GM21515 (cell line): ENCODE measurements at regions not wholly inside any gene's neighbourhood (a gene's known extent, or its start where the extent isn't known, plus 50 kb on each side); places are given as distances from the start of the nearest gene placed in this dataset.
"Not testable (repeated sequence)": the region's sequence is repeated elsewhere in the genome, so short reads cannot be mapped to it uniquely, and the experiment has no call there.

Experiments
- ATAC-seq: cut with Tn5 transposase; IDR thresholded peaks from one replicate; pipeline ENCODE4 v1.9.1; 2021; ENCODE audit not compliant: unreplicated experiment

DNA sequence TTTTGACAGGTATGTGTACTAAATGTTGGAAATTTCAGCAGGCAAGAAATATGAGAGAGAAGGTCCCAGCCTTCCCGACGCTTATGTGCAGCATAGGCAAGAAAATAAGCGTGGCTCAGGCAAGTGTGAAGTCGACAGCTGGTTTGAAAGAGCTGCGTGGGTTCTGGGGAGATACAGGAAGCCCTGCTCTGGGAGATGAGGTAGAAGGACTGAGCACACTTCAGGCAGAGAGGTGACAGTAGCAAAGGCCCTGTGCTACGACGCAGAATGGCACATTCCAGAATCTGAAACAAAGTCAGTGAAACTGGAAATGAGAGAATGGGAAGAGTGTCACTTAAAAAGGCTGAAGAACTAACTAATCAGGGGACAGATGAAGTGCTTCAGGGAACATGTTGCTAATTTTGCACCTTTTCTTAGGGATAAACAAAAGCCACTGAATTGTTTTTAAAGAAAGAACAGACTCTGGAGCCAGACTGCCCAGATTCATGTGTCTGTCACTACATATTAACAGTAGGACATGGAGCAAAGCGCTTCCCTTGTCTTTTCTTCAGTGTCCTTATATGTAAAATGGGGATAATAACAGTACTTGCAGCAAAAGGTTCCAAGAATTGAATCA, 160.1 kb downstream of the SPRY2 start:
- no peak for ATAC-seq

DNA sequence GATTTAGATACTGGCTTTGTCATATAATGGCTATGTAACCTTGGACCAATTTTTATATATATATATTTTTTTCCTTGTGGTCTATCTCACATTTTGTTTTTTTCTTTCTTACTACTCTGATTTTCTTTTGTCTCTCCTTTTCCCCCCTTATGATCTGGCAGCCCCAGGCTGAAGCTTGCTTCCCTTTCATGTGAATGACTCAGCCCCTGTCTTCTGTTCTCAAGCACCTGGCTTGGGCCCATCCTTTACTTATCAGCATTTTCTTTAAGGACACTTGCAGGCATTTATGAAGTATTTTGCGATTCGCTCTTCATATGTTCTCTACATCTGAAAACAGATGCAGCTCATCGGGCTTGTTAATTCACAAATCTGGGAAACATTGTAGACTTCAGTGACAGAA, 163.6 kb downstream of the SPRY2 start:
- no peak for ATAC-seq

DNA sequence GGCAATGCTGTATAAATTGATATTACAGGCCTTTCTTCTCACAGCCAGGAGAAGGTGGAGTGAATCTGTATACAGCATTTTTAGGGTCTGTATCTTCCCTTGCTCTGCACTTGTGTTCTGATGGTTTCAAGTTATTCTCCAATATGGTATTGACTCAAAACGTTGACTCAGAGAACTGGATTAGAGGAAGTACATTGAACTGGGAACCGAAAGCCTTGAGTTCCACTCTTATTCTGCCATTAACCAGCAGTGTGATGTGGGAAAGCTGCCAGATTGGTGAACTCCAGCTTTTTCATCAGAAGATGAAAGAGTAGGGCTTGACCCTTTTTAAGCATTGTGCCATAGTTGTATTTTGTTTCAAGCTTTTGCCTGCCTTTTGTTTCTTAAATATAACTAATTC, 167.7 kb downstream of the SPRY2 start:
- ATAC-seq, result no peak

DNA sequence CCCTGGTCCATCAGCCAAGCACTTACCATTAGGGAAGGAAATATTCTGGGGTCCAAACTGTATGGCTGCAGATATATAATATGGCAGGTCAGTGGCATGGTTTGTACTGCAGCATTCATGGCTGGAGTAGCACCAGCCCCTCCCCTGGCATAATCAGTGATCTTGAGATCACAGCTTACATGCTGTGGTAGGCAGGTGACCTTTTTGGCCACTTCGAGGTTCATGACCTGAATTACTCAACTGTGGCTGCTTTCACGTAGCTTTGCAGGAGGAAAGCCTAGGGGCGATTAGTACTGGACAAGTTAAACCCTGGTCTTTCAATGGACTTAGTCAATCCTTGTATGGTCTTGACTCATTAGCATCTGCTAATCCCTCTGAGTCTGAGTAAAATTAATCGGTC, 169.8 kb downstream of the SPRY2 start:
- ATAC-seq, result no peak

DNA sequence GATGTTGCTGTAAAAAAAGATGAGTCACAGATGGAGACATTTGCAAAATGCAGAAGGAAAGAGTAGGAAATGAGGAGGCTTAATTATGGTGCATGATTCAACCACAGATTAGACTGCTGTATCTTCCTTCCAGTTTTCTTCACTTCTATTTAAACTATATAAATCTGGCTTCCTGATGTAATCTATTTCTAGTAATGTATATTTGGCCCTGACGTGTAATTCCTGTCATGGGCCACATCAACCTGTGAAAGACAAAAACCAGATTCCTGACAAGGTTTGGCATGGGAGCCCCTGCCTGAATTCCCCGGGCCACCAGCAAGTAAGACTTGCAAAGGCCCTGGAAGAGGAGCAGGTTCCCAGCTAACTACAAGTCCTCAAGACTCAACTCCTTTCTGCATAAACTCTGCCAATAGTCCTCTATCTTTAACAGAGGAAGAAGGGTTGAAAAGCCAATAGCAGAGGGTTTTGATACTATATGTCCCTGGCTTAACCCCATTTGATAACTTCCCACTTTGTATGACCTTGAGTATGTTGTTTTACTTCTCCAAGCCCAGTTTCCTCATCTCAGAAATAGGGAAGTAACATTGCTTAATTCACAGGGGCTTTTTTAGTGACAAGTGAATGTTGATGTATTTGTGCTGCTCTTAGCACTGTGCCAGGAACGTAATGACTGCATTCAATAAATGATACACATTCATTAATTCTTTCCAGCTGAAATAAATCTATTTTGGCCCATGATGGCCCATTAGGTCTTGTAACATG, 172.7 kb downstream of the SPRY2 start:
- no peak for ATAC-seq

DNA sequence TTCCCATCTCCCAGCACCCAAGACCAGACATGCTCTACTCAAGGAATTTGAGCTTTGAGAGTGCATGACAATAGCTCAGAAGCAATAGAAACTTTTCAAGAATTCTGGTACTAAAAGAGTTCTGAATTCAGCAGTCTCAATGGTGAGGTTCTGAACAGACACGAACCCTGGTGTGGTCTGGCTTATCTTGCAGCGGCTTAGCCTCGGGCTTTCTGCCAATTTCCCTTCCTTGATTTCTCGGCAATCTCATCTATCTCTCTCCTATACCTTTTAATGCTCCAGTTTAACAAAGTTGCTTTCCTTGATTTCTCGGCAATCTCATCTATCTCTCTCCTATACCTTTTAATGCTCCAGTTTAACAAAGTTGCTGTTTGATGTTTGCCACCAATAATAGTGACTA, 174.6 kb downstream of the SPRY2 start:
- ATAC-seq, result no peak

DNA sequence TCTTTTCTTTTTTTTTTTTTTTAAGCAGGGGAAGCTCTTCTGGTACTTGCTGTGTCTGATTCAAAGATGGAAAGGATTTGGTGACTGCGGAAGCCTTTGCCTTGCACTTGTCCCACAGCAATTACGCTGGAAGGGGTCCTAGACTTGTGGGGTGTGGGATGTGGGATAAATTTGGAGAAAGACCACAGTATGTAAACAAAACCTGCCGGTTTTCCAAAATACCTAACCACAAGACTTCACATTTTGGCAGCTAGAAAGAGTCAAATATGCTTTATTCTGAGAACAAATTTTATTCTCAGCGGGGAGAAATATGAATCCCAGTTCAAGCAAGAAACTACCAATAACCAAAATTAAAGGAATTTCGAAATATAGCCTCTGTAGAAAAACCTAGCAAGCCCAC, 176.5 kb downstream of the SPRY2 start:
- no peak for ATAC-seq

DNA sequence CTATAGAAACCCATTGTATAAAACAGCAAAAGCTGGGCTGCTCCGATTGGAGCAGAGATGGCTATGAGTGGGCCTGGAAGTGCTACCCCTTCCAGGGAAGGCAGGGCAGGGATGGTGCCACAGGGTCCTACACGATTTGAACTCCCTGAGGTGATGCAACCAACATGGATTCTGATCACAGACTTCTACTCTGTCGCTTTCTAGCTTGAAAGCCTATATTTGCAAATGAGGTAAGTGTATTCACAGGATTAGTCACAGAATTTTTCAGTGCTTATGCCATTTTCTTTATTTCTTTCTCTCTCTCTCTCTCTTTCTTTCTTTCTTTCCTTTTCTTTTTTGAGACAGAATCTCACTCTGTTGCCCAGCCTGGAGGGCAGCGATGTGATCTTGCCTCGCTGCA, 179.0 kb downstream of the SPRY2 start:
- ATAC-seq, result no peak

DNA sequence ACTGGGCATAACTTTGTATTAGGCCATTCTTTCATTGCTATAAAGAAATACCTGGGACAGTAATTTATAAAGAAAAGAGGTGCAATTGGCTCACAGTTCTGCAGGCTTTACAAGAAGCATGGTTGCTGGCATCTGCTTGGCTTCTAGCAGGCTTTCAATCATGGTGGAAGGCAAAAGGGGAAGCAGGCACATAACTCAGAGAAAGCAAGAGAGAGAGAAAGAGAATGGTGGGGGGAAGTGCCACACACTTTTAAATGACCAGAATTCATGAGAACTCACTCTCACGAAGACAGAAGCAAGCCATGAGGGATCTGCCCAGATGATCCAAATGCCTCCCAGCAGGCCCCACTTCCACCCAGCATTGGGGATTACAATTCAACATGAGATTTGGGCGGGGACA, 179.7 kb downstream of the SPRY2 start:
- ATAC-seq, result no peak

DNA sequence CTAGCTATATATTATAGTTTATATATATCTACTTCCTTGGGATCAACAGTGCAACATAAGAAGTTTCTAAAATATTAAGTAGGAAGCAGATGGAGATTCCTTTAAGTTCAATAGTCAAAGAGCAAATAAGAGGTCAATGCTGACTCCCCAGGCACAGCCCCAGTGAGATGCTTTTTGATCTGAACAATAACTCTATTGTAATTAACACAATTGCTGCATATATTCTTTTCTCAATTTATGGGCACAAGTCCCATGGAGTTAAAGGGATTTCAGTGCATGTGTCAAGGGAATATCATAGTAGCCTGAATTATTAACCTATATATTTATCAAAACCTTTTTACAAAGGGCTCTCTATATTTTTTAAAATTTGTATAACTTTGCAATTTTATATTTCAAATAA, 180.8 kb downstream of the SPRY2 start:
- no peak for ATAC-seq

DNA sequence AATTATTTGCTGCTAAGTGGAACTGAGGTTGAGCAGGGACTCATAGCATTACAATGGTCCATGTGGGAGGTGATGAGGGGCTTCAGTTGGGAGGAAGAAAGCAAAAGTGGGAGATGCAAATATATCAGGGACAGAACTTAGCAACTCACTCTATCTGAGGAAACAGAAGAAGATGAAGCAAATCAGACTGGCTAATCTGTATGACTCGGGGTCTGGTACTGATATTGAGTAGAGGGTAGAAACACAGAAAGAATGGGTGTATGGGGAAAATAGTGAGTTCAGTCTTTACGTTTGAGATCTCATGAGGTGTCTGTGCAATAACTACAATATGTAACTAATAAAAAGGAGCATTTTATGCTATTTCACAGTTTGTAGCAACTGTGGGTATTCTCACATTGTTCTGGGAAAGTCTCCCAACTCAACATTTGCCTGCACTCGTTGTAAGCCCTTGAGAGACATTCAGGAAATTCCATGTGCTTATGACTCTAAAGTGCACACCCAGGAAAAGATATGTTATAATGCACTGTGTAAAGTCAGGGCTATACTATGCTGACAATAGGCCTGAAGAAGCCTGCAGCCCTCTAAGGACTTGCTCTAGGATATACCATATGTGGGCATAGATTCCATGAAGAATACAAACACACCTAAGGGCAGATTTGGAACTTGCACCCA, 183.5 kb downstream of the SPRY2 start:
- ATAC-seq, result no peak

DNA sequence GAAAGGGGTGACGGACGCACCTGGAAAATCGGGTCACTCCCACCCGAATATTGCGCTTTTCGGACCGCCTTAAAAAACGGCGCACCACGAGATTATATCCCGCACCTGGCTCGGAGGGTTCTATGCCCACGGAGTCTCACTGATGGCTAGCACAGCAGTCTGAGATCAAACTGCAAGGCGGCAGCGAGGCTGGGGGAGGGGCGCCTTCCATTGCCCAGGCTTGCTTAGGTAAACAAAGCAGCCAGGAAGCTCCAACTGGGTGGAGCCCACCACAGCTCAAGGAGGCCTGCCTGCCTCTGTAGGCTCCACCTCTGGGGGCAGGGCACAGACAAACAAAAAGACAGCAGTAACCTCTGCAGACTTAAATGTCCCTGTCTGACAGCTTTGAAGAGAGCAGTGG, 188.8 kb downstream of the SPRY2 start:
- ATAC-seq, result not testable (repeated sequence)

DNA sequence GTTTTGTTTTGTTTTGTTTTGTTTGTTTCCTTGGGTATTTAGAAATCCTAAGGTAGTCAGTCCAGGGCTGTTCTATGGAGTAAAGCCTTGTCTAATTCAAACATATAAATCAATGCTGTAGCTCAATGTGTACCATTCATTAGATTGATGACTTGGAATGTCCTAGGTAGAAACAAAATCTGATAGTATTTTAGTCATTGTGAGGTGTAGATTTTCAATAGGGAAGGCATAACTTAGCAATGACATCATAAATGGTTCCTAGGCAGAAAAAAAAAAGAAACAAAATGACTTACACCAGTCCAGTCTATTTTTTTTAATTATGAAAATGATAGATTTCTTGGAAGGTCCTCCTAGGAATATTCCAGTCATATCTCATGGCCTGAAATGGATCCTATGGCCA, 189.9 kb downstream of the SPRY2 start:
- ATAC-seq, result no peak

DNA sequence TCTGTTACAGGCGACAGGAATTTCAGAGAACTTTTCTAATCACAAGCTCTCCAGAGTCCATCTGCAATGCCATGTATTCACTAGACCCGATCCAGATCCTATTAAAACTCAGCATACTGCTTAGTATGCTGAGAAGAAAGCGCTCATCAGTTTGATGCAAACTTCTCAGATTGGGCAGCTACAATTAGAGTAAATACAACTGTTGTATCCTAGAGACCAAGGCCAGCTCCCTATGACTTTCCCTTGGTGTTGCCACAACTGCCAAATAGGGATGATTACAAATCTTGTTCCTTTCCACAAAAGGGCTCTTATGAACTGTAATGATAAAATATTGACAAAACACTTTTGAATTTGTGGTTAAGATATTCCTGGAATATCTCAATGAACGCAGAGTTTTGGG, 191.2 kb downstream of the SPRY2 start:
- ATAC-seq, result no peak

DNA sequence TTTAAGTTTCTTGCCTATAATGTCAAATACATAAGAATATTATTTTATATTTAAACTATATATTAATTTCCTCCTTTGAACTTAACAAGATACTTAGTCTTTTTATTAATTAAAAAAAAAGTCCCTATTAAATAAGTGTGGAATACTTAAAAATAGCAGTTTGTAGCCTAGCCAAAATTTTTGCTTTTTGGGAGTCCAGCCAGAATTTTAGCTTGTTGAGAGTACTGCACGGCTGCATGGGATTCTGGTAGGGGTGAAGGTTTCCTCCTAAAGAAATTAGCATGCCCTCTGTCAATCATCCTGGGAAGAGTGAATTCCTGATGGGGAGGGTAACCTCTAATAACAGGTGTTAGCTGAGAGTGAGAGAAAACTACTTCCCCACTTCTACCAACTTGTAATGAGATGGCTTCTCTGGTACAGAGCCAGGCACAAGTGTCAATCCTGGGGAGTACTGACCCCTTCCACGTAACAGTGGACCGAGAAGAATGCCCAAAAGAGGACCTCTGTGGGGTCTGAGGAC, 195.7 kb downstream of the SPRY2 start:
- no peak for ATAC-seq

DNA sequence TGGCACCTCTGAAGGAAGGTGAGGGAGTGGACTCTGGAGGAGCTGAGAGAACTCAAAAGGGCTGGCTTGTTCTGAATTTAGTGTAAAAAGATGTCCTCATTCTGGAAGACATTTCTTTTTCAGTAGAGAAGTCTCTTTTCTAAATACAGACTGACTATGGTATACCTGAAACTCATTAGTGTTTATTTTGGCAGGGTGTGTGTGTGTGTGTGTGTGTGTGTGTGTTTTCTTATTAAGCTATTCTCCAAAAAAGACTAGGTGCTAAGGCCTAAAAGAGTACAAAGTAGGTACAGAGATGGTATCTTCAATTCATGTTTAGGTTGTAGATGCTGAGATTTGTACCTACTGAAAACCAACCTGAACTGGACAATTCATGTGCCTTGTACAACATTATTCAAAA, 196.4 kb downstream of the SPRY2 start:
- ATAC-seq, result no peak

DNA sequence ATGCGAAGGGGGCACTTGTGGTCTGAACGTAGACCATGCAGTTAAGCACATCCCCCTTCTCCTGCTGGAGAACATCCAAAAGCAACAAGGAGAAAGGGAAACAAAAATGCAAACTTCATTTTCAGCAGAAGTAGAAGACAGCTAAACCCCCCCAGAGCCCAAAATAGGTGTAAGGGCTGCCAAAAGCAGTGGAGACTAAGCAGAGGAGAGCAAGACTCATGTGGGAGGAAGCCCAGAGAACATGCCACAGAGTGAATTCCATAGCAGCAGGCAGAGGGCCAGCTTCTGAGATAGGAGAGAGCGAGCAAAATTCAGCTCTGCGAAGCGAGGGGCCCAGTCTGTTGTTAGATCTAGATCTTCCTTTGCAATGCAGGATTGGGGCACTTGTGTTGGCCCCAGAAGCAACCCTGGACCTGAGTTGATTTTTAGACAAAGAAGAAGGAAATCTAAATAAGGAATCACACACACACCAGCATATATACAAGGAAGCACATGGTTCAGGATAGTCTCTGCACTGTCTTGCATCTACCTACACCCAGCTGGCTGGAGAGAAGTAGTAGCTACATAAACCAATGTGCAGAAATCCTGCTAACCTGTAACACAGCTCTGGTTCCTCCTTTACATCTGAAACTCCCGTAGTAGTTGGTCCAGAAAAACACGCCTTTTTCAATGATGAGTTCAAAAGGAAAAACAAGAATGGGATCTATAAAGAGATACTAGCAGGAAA, 199.6 kb downstream of the SPRY2 start:
- ATAC-seq, result no peak

DNA sequence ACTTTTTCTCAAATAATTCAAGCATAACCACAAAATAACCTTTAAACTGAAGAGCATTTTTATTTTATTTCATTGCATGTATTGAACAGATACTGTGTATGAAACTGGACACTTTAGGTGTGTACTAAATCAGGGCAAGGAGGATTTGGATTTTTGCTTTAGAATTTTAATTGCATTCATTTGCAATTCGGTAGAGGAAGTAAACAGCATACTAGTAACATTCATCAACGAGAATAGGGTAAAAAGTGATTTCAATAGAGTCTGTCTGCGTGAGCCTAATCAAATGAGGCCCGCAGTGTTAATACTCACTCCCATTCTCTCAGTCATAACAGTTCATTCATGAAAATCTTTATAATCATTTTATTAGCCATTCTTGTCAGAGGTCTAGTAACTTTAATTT, 200.2 kb downstream of the SPRY2 start:
- no peak for ATAC-seq

DNA sequence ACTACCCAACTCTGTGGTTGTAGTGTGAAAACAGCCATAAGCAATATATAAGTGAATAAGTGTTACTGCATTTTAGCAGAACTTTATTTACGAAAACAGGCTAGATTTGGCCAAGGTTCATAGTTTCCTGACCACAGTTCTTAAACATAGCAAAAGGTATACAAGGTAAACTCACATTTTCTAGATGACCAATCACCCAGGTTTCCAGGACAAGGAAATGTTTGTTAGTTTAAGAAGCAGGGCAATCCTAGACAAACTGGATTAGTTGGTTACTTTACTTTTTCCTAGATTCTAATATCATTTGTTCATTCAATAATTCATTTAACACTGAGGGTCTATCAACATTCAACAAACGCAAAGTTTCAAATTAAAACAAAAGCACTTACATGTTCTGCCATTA, 201.7 kb downstream of the SPRY2 start:
- no peak for ATAC-seq

DNA sequence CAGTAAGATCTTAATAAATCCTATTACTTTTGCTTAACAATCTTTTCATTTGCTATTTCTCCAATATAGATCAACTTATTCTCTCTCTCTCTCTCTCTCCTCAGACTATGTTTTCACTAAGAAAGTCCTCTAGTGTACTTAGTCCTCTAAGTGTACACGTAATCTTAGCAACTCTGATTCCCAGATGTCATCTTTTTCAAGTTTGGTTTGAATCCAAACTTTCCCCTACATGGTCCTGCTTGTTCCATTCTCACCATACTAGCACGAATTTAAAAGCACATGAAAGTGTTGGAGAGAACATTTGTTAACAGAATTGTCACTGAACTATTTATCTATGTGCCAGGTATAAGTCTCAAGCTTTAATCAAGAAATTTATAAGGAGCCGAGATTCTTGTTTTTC, 202.9 kb downstream of the SPRY2 start:
- ATAC-seq, result no peak

DNA sequence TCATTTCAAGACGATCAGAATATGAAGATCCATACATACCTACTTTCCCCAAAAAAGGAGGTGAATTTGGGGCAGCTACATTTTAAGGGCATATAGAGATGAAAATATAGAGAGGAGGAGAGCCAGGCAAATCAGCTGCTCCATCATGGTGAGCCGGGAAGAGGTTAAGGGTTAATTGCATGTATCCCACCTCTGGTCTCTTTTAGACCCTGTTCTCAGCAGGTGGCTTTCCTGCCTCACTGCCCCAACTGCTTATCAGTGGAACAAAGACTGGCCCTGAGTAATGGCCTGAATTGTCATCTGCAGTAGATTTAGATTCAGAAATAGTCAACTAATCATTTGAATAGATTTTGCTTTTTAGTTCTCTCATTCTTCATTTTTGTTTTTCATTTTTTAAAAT, 206.6 kb downstream of the SPRY2 start:
- ATAC-seq, result no peak
